ENCODE measurements at regions not wholly inside any gene's neighbourhood (a gene's known extent, or its start where the extent isn't known, plus 50 kb on each side); places are given as distances from the start of the nearest gene placed in this dataset.
A peak's percentile ranks its signal among the peaks of the same experiment; 100 is the strongest.

DNA sequence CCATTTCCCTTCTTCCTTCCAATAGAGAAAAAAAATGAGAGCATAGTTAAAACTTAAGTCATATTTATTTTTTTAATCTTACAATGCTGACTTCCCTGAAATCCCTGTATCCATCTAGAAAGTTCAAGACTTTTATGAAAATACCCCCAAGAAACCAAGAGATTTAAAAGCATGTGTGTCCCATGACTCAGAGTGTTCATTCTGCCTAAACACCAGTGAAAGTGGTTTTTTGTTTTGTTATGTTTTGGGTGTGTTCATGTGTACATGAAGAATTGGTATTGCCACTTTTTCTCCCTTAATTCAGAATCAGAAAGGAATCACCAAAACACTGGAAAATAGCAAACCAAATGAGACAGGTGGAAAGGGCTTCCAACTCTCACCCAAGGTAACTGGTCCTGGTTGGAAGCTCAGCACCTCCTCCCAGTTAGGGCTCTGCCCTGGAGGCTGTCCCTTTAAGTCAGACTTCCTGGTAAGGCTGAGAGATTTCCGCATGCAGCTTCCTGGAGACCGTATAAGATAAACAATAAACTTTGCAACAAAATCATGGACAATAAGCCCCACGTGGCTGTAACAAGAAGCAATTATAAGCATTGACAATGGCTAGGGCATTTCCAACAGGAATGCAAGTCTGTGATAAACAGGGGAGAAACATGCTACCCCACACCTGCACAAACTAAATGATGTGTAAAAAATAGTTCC, 121.9 kb upstream of the ARHGEF3 start:
- TF ChIP-seq, protein P1, sequence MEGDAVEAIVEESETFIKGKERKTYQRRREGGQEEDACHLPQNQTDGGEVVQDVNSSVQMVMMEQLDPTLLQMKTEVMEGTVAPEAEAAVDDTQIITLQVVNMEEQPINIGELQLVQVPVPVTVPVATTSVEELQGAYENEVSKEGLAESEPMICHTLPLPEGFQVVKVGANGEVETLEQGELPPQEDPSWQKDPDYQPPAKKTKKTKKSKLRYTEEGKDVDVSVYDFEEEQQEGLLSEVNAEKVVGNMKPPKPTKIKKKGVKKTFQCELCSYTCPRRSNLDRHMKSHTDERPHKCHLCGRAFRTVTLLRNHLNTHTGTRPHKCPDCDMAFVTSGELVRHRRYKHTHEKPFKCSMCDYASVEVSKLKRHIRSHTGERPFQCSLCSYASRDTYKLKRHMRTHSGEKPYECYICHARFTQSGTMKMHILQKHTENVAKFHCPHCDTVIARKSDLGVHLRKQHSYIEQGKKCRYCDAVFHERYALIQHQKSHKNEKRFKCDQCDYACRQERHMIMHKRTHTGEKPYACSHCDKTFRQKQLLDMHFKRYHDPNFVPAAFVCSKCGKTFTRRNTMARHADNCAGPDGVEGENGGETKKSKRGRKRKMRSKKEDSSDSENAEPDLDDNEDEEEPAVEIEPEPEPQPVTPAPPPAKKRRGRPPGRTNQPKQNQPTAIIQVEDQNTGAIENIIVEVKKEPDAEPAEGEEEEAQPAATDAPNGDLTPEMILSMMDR (IDR thresholded peaks at IDR 0.05): no peak
- H3K27me3 ChIP-seq: no peaks in the 10 kb centered on the region
- no peaks in the 10 kb centered on the region for H3K9me3 ChIP-seq
- H3K4me1 ChIP-seq: peaks cover 20% of the 10 kb centered on the region
- intact Hi-C loops (cut with DNase I): no loop called here
- no peaks in the 10 kb centered on the region for H3K36me3 ChIP-seq
- no peak overlapping the region for H3K4me3 ChIP-seq
- ATAC-seq (peak; percentile 82), DNase-seq (no peak)
- H3K27ac ChIP-seq: peak overlapping the region; percentile 55

DNA sequence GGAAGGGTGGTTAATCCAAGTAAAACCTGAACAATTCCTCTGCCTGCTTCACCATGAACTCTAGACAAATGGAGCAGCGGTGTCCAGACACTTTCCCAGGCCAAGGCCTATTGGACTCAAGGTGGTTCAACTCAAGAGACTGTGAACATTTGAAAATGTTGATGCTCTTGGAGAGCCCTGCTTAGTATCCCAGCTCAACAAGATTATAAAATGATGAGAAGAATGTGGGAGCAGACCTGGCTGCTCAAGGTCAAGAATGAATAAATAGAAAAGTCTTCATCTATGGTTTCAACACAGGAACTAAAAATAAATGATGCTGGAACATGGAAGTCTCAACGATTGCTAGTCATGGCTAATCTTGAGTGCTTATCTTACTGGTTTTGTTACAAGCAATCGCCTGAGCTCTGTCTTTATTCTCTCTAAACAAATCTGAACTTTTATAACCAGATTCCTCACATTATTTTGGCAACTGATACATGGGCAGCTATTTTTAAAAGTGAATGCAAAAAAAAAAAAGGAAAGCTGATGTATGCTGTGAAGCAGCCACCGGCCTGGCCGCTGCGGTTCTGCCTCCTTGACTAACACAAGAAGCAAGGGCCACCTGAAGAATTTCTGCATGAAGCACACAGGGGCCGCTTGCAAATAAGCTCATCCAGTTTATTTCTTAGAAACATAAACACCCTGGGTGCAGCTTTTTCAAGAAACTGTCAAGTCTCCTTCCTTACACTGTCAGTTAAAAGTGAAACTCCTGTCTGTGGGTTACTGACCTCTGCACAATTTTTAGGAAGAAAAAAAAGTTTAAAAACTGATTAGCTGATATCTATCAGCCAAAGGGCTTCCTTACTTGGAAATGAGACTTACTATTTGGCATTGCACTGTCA, 120.1 kb upstream of the ARHGEF3 start:
- H3K27ac ChIP-seq: peak overlapping the region; percentile 55
- peak overlapping the region; percentile 2 for H3K4me3 ChIP-seq
- H3K9me3 ChIP-seq: no peaks in the 10 kb centered on the region
- peaks cover 36% of the 10 kb centered on the region for H3K4me1 ChIP-seq
- no peak for DNase-seq
- TF ChIP-seq, protein P1 (IDR thresholded peaks at IDR 0.05): no peak
- intact Hi-C loops (cut with DNase I): no loop called here
- H3K27me3 ChIP-seq: no peaks in the 10 kb centered on the region
- no peak for ATAC-seq
- no peaks in the 10 kb centered on the region for H3K36me3 ChIP-seq

DNA sequence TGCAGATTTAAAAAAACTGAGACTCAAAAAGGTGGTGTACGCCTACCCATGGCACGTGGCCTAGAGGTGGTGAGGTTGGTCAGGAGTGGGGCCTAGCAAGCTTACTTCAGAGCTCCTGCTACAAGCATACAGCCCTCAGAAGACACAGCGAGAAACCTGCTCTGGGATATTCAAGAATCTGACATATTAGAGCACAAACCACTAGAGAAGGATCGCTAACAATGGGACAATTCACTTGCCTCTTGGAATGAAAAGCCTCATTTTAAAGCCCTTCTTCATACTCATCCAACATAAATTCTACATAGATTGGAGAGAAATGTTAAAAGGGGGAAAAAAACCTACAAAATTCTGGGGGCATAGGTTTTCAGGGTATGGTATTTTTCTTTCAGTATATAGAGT, 118.0 kb upstream of the ARHGEF3 start:
- DNase-seq (no peak), ATAC-seq (no peak)
- H3K4me1 ChIP-seq: peaks cover 41% of the 10 kb centered on the region

DNA sequence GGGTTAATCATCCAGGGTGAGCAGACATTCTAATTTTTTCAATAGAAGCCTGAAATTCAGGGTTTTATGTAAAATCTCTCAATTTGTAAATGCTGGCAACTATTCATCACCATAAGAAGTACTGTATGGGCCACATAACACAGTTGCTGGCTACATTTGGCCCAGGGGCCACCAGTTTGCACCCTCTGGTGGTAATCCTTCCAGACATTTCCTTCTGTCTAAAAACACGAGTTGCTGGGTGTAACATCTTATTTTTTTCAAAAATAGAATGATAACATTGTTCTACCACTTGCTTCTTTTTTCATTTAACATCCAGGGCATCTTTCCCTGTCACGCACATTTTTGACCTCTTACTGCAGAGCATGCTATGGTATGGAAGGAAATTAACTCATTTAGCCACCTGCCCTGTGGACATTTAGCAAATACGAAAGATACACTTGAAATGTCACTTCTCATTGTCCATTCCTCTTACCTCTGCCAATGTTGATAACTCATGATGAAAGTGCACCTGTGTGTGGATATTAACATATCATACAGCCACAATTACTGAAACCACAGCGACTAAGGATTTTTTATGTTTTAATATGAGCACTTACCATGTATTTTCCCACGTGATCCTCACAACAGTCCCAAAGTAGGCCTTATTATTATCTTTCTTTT, 117.5 kb upstream of the ARHGEF3 start:
- Histone ChIP-seq H3K4me3 (no peak overlapping the region), H3K36me3 (no peaks in the 10 kb centered on the region), H3K4me1 (peaks cover 39% of the 10 kb centered on the region), H3K9me3 (no peaks in the 10 kb centered on the region), H3K27ac (no peak overlapping the region), H3K27me3 (no peaks in the 10 kb centered on the region)
- ATAC-seq (no peak), DNase-seq (no peak)
- intact Hi-C loops (cut with DNase I): no loop called here
- TF ChIP-seq, protein P1 (IDR thresholded peaks at IDR 0.05): no peak

More for the DNA sequence above, 118.0 kb upstream of the ARHGEF3 start:
- TF ChIP-seq, protein P1 (IDR thresholded peaks at IDR 0.05): no peak
- H3K27me3 ChIP-seq: no peaks in the 10 kb centered on the region
- H3K27ac ChIP-seq: no peak overlapping the region
- intact Hi-C loops (cut with DNase I): no loop called here
- H3K4me3 ChIP-seq: no peak overlapping the region
- H3K36me3 ChIP-seq: no peaks in the 10 kb centered on the region
- H3K9me3 ChIP-seq: no peaks in the 10 kb centered on the region

DNA sequence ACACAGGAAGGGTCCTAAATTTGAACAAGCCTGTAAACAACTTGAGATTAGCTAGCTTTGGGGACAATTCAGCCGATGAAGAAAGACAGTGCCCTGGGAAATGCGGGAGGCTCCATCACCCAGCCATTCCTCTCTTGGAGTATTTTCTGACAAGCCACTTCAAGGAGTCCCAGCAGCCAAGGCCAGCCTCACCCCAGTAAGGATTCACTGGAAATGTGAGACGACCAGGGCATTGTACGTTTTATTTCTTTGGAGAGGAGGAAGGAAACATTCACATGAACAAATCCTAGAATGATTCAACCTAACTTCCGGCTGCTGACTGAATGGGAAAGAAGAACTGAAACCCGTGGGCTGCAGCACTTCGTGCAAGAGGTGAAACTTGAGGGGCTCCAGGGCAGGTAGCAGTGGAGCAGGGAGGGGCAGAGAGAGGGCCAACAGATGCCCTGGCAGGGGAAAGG, 116.4 kb upstream of the ARHGEF3 start:
- no peaks in the 10 kb centered on the region for H3K9me3 ChIP-seq
- intact Hi-C loops (cut with DNase I): no loop called here
- ATAC-seq (peak; percentile 43), DNase-seq (no peak)
- peaks cover 29% of the 10 kb centered on the region for H3K4me1 ChIP-seq
- H3K36me3 ChIP-seq: no peaks in the 10 kb centered on the region
- no peaks in the 10 kb centered on the region for H3K27me3 ChIP-seq
- no peak overlapping the region for H3K4me3 ChIP-seq
- no peak overlapping the region for H3K27ac ChIP-seq
- TF ChIP-seq, protein P1 (IDR thresholded peaks at IDR 0.05): no peak
